Loucy (cell line): ENCODE measurements at regions not wholly inside any gene's neighbourhood (a gene's known extent, or its start where the extent isn't known, plus 50 kb on each side); places are given as distances from the start of the nearest gene placed in this dataset.
"Not testable (repeated sequence)": the region's sequence is repeated elsewhere in the genome, so short reads cannot be mapped to it uniquely, and the experiment has no call there.

Experiments used
- H2AFZ ChIP-seq: fragments of 200-600 bp; sonication (generic); 2 replicates; pipeline ENCODE4 v1.6.0; 2016; ENCODE audit warnings: antibody characterized with exemption, mild to moderate bottlenecking, low read length, moderate library complexity
- H3F3A ChIP-seq: fragments of 200-600 bp; 2 replicates; pipeline ENCODE4 v1.6.0; 2016; ENCODE audit warnings: antibody characterized with exemption, low read depth, mild to moderate bottlenecking
- H3K27me3 ChIP-seq: fragments of 200-600 bp; sonication (generic); 2 replicates; pipeline ENCODE4 v1.6.1; 2014; ENCODE audit warnings: low read length, mild to moderate bottlenecking; ENCODE audit not compliant: insufficient read depth, poor library complexity, severe bottlenecking
- H3K36me3 ChIP-seq: fragments of 200-600 bp; sonication (generic); 2 replicates; pipeline ENCODE4 v1.6.1; 2016; ENCODE audit warnings: low read length; ENCODE audit not compliant: insufficient read depth
- H3K4me1 ChIP-seq: fragments of 200-600 bp; sonication (generic); 2 replicates; pipeline ENCODE4 v1.5.1; 2014; ENCODE audit warnings: low read length, mild to moderate bottlenecking; ENCODE audit not compliant: insufficient read depth, poor library complexity, severe bottlenecking
- H3K4me2 ChIP-seq: fragments of 200-600 bp; sonication (generic); 2 replicates; pipeline ENCODE4 v1.6.0; 2014; ENCODE audit warnings: antibody characterized with exemption, low read length, low read depth, mild to moderate bottlenecking; ENCODE audit not compliant: poor library complexity, severe bottlenecking
- H3K4me3 ChIP-seq: fragments of 200-600 bp; sonication (generic); 2 replicates; pipeline ENCODE4 v1.5.1; 2014; ENCODE audit warnings: low read length, mild to moderate bottlenecking, mixed read lengths; ENCODE audit not compliant: poor library complexity, severe bottlenecking
- H3K79me2 ChIP-seq: fragments of 200-600 bp; sonication (generic); 2 replicates; pipeline ENCODE4 v1.6.1; 2014; ENCODE audit warnings: low read length; ENCODE audit not compliant: insufficient read depth
- H3K9ac ChIP-seq: fragments of 200-600 bp; sonication (generic); 2 replicates; pipeline ENCODE4 v1.6.0; 2014; ENCODE audit warnings: mild to moderate bottlenecking, low read depth, low read length, moderate library complexity; ENCODE audit not compliant: poor library complexity, severe bottlenecking
- H3K9me2 ChIP-seq: fragments of 200-600 bp; sonication (generic); replicated peaks from 2 replicates; pipeline ENCODE4 v1.6.1; 2016; ENCODE audit warnings: low read depth, low read length, mixed read lengths
- H3K9me3 ChIP-seq: fragments of 200-600 bp; sonication (generic); 2 replicates; pipeline ENCODE4 v1.6.1; 2014; ENCODE audit warnings: mild to moderate bottlenecking, antibody characterized with exemption, low read length, low read depth; ENCODE audit not compliant: insufficient read depth
- H4K20me1 ChIP-seq: fragments of 200-600 bp; sonication (generic); 2 replicates; pipeline ENCODE4 v1.6.0; 2014; ENCODE audit warnings: antibody characterized with exemption, low read length, mild to moderate bottlenecking; ENCODE audit not compliant: insufficient read depth, poor library complexity, severe bottlenecking
- EZH2phosphoT487 ChIP-seq: fragments of 200-600 bp; IDR thresholded peaks from 2 replicates; pipeline ENCODE4 v1.6.1; 2018; ENCODE audit warnings: antibody characterized with exemption, mild to moderate bottlenecking, moderate library complexity, borderline replicate concordance
- TF ChIP-seq, protein P1 (sequence below): fragments of 200-600 bp; sonication (generic); conservative IDR thresholded peaks from 2 replicates; pipeline ENCODE4 v1.5.1; 2014; ENCODE audit warnings: mild to moderate bottlenecking, antibody characterized with exemption, low read length

DNA sequence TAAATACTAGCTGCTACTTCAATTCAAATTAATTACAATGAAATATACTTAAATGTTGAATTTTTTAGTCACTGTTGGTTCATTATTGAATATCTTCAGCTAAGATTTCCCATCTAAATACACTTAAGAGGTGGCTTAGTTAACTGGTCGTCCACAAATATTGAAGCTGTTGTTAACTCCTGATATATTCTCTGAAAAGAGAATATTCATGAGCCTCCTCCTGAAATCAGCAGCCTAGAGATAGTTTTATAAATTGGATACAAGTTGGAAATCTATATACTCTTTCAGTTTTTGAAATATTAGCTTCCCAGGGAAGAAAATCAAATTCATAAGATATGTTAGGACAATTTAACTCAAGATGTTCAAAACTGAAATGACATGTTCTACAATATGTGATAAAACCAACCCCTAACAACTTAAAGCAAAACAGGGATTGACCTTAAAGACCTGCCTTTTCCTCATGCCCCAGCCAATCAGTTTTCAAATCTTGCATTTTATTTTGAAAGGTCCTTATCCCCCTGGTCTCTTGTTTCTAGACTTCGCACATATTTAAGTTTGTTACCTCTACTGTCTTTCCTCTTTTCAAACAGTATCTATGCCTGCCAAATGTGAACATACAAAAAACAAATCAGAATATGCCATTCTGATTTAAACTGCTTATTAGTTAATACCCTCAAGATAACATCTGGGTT lies 2784.9 kb downstream of the RPIA start:
- H3K36me3 ChIP-seq, H3K9me2 ChIP-seq, H3K27me3 ChIP-seq, H3F3A ChIP-seq, H3K4me3 ChIP-seq, H3K4me1 ChIP-seq, H3K79me2 ChIP-seq, H4K20me1 ChIP-seq, H3K9me3 ChIP-seq, H3K4me2 ChIP-seq, H3K9ac ChIP-seq, H2AFZ ChIP-seq: not testable (repeated sequence)

DNA sequence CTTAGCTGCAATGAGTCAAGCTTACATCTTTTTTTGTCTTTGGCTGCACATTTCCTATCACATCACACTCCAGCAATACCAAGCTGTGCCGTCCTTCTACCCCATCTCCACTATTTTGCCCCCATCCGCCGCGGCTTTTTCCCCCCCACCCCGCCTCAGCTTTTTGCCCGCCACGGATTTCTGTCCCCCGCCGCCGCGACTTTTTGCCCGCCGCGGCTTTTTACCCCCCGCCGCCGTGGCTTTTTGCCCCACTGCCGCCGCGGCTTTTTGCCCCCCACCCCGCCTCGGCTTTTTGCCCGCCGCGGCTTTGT lies 2785.4 kb downstream of the RPIA start:
- not testable (repeated sequence) for H3K36me3 ChIP-seq, H3K4me1 ChIP-seq, H4K20me1 ChIP-seq, H3K27me3 ChIP-seq, H3K9ac ChIP-seq, H3K9me2 ChIP-seq, H3K4me2 ChIP-seq, H3K4me3 ChIP-seq, H3K9me3 ChIP-seq, H2AFZ ChIP-seq, H3K79me2 ChIP-seq, H3F3A ChIP-seq

DNA sequence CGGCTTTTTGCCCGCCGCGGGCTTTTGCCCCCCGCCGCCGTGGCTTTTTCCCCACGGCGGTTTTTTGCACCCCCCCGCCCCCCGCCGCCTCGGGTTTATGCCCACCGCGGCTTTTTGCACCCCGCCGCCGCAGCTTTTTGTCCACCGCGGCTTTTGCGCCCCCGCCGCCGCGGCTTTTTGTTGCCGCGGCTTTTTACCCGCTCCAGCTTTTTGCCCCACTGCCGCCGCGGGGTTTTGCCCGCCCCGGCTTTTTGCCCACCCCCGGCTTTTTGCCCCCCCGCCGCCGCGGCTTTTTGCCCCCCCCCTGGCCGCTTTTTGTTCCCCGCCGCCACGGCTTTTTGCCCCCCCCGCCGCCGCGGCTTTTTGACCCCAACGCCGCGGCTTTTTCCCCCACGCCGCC lies 2785.8 kb downstream of the RPIA start:
- H3K9me3 ChIP-seq, H3K4me2 ChIP-seq, H3K9ac ChIP-seq, H3K36me3 ChIP-seq, H3K4me3 ChIP-seq, H3F3A ChIP-seq, H3K9me2 ChIP-seq, H3K4me1 ChIP-seq, H4K20me1 ChIP-seq, H2AFZ ChIP-seq, H3K79me2 ChIP-seq, H3K27me3 ChIP-seq: not testable (repeated sequence)

DNA sequence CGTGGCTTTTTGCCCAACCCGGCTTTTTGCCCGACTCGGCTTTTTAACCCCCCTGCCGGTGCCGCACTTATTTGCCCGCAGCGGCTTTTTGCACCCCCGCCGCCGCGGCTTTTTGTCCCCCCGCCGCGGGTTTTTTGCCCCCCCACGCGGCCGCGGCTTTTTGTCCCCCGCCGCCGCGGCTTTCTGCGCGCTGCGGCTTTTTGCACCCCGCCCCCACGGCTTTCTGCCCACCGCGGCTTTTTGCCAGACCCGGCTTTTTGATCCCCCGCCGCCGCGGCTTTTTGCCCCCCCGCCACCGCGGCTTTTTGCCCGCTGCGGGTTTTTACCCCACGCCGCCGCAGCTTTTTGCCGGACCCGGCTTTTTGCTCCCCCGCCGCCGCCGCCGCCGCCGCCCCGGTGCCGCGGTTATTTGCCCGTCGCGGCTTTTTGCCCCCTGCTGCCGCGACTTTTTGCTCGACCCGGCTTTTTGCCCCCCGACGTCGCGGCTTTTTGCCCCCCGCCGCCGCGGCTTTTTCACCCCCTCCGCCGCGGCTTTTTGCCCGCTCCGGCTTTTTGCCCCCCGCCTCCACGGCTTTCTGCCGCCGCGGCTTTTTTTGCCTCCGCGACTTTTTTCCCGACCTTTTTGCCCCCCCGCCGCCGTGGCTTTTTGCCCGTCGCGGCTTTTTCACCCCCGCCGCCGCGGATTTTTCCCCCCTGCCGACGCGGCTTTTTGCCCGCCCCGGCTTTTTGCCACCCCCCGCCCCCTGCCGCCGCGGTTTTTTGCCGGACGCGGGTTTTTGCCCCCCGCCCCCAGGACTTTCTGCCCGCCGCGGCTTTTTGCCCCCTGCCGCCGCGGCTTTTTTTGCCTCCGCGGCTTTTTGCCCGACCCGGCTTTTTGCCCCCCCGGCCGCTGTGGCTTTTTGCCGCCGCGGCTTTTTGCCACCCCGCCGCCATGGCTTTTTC lies 2786.5 kb downstream of the RPIA start:
- Histone ChIP-seq H3K4me1 (no peaks in the 10 kb centered on the region), H2AFZ (no peak overlapping the region), H3K36me3 (no peaks in the 10 kb centered on the region), H3K4me2 (no peak overlapping the region), H3K9me2 (no peaks in the 10 kb centered on the region), H3K9ac (no peak overlapping the region), H3K79me2 (no peaks in the 10 kb centered on the region), H4K20me1 (no peaks in the 10 kb centered on the region), H3K9me3 (no peaks in the 10 kb centered on the region), H3F3A (no peaks in the 10 kb centered on the region), H3K27me3 (no peaks in the 10 kb centered on the region), H3K4me3 (no peak overlapping the region)
- no peak for TF ChIP-seq EZH2phosphoT487
- TF ChIP-seq, protein P1, sequence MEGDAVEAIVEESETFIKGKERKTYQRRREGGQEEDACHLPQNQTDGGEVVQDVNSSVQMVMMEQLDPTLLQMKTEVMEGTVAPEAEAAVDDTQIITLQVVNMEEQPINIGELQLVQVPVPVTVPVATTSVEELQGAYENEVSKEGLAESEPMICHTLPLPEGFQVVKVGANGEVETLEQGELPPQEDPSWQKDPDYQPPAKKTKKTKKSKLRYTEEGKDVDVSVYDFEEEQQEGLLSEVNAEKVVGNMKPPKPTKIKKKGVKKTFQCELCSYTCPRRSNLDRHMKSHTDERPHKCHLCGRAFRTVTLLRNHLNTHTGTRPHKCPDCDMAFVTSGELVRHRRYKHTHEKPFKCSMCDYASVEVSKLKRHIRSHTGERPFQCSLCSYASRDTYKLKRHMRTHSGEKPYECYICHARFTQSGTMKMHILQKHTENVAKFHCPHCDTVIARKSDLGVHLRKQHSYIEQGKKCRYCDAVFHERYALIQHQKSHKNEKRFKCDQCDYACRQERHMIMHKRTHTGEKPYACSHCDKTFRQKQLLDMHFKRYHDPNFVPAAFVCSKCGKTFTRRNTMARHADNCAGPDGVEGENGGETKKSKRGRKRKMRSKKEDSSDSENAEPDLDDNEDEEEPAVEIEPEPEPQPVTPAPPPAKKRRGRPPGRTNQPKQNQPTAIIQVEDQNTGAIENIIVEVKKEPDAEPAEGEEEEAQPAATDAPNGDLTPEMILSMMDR, result no peak

DNA sequence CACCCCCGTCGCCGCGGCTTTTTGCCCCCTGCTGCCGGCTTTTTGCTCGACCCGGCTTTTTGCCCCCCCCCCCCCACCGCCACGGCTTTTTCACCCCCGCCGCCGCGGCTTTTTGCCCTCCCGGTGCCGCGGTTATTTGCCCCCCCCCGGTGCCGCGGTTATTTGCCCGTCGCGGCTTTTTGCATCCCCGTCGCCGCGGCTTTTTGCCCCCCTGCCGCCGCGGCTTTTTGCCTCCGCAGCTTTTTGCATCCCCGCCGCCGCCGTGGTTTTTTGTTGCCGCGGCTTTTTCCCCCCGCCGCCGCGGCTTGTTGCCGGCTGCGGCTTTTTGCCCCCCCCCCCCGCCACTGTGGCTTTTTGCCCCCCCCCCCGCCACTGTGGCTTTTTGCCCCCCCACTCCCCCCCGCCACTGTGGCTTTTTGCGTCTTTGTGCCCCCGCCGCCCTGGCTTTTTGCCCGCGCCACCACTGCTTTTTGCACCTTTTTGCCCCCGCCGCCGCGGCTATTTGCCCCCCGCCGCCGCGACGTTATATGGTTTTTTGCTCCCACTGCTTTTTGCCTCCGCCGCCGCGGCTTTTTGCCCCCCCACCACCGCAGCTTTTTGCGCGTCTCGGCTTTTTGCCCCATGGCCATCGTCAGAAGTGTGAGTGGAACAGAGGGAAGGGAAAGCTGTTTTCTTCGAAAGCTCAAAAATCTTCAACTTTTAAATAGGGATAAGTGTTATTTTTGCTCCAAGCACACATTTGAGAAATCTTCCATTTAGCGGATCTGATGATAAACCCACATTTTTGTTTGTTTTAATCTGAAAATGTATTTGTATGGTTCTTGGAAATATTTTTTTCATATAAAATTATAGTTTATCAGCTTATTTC lies 2787.6 kb downstream of the RPIA start:
- H2AFZ ChIP-seq, H3K4me2 ChIP-seq: not testable (repeated sequence)

DNA sequence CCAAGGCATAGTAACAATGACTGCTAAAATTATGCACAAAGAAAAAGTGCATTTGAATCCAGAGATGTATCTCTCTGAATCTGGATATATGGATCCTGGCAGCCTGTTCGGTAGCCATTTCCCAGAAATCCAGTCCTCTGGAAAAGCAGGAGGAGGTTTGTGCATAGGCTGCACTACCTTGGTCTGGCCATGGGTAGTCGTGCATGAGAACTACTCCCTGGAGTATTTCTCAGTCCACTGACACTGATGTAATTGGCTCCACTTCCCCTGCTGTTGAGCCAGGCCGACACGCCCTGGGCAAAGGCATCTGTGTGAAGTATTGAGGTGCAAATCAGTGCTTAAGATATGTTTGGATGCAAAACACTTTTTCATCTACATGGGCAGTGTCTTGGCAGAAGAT lies 2793.8 kb downstream of the RPIA start:
- H3K27me3 ChIP-seq, H3K4me3 ChIP-seq, H3K36me3 ChIP-seq, H3K9me2 ChIP-seq, H3F3A ChIP-seq, H3K9ac ChIP-seq, H3K9me3 ChIP-seq, H3K4me1 ChIP-seq, H3K79me2 ChIP-seq, H2AFZ ChIP-seq, H3K4me2 ChIP-seq, H4K20me1 ChIP-seq: not testable (repeated sequence)

More for the DNA sequence above, 2787.6 kb downstream of the RPIA start:
- not testable (repeated sequence) for H3K9me2 ChIP-seq, H3F3A ChIP-seq, H3K9me3 ChIP-seq, H3K36me3 ChIP-seq, H3K79me2 ChIP-seq, H3K27me3 ChIP-seq, H4K20me1 ChIP-seq, H3K4me3 ChIP-seq, H3K9ac ChIP-seq, H3K4me1 ChIP-seq
